DMS79 (cell line): ENCODE measurements at regions not wholly inside any gene's neighbourhood (a gene's known extent, or its start where the extent isn't known, plus 50 kb on each side); places are given as distances from the start of the nearest gene placed in this dataset.
"Not testable (repeated sequence)": the region's sequence is repeated elsewhere in the genome, so short reads cannot be mapped to it uniquely, and the experiment has no call there.

Experiments
- DNase-seq: peaks from one replicate; lab custom pipeline; 2025; lab: John Stamatoyannopoulos, UW

- no peak for DNase-seq
Measured at GRCh38 chr2:7430421-7430868, 513.2 kb downstream of the RNF144A start.

GRCh38 chr2:7430869-7431641, 513.8 kb downstream of the RNF144A start:
- peak; percentile 34 for DNase-seq

GRCh38 chr2:7432436-7432835, 515.2 kb downstream of the RNF144A start:
- DNase-seq, result no peak

GRCh38 chr2:7436096-7436906, 519.1 kb downstream of the RNF144A start:
- DNase-seq, result no peak

GRCh38 chr2:7437141-7437540, 519.9 kb downstream of the RNF144A start:
- DNase-seq, result no peak

GRCh38 chr2:7437716-7438632, 520.8 kb downstream of the RNF144A start:
- no peak for DNase-seq

- no peak for DNase-seq
Measured at GRCh38 chr2:7438855-7439254, 521.6 kb downstream of the RNF144A start.

GRCh38 chr2:7440977-7441376, 523.8 kb downstream of the RNF144A start:
- no peak for DNase-seq

GRCh38 chr2:7441841-7442240, 524.6 kb downstream of the RNF144A start:
- DNase-seq, result not testable (repeated sequence)

GRCh38 chr2:7444626-7445025, 527.4 kb downstream of the RNF144A start:
- DNase-seq, result no peak

- no peak for DNase-seq
Measured at GRCh38 chr2:7448578-7449264, 531.5 kb downstream of the RNF144A start.

- no peak for DNase-seq
Measured at GRCh38 chr2:7449298-7449697, 532.1 kb downstream of the RNF144A start.

- DNase-seq, result no peak
Measured at GRCh38 chr2:7450188-7450832, 533.1 kb downstream of the RNF144A start.

- no peak for DNase-seq
Measured at GRCh38 chr2:7450833-7451190, 533.6 kb downstream of the RNF144A start.

- DNase-seq, result no peak
Measured at GRCh38 chr2:7452110-7452876, 535.1 kb downstream of the RNF144A start.

GRCh38 chr2:7454592-7454991, 537.4 kb downstream of the RNF144A start:
- no peak for DNase-seq

GRCh38 chr2:7456762-7457161, 539.5 kb downstream of the RNF144A start:
- no peak for DNase-seq

GRCh38 chr2:7458066-7458465, 540.9 kb downstream of the RNF144A start:
- DNase-seq, result no peak

GRCh38 chr2:7467782-7468447, 550.7 kb downstream of the RNF144A start:
- no peak for DNase-seq

GRCh38 chr2:7468448-7468828, 551.2 kb downstream of the RNF144A start:
- DNase-seq, result no peak
